Stimulated activated CD4-positive, alpha-beta T cell treated with anti-CD3 and anti-CD28 coated beads, Interleukin-4, amount 100 ng/mL, for 1 hour (primary cell): ENCODE measurements at regions not wholly inside any gene's neighbourhood (a gene's known extent, or its start where the extent isn't known, plus 50 kb on each side); places are given as distances from the start of the nearest gene placed in this dataset.
A peak's percentile ranks its signal among the peaks of the same experiment; 100 is the strongest.

Source experiments
- DNase-seq: peaks from one replicate; pipeline ENCODE4 v3.0.0-alpha.2; 2020

GRCh38 chr1:5312862-5313261, 658.5 kb downstream of the AJAP1 start:
- no peak for DNase-seq

GRCh38 chr1:5312293-5312674, 657.9 kb downstream of the AJAP1 start:
- DNase-seq: no peak

GRCh38 chr1:5311634-5312292, 657.4 kb downstream of the AJAP1 start:
- DNase-seq: no peak

GRCh38 chr1:5311147-5311546, 656.7 kb downstream of the AJAP1 start:
- DNase-seq: no peak

GRCh38 chr1:5308249-5308648, 653.8 kb downstream of the AJAP1 start:
- DNase-seq: no peak

- DNase-seq: no peak
These were observed 650.3 kb downstream of the AJAP1 start for GRCh38 chr1:5304702-5305101.

GRCh38 chr1:5298376-5298775, 644.0 kb downstream of the AJAP1 start:
- no peak for DNase-seq

- no peak for DNase-seq
These were observed 643.5 kb downstream of the AJAP1 start for GRCh38 chr1:5297886-5298239.

- no peak for DNase-seq
These were observed 642.9 kb downstream of the AJAP1 start for GRCh38 chr1:5297180-5297885.

- no peak for DNase-seq
These were observed 642.3 kb downstream of the AJAP1 start for GRCh38 chr1:5296557-5297179.

GRCh38 chr1:5296095-5296494, 641.7 kb downstream of the AJAP1 start:
- DNase-seq: no peak

GRCh38 chr1:5291889-5292288, 637.5 kb downstream of the AJAP1 start:
- DNase-seq: no peak

- DNase-seq: no peak
These were observed 633.1 kb downstream of the AJAP1 start for GRCh38 chr1:5287178-5288150.

GRCh38 chr1:5286244-5286643, 631.8 kb downstream of the AJAP1 start:
- peak; percentile 24 for DNase-seq

- no peak for DNase-seq
These were observed 620.1 kb downstream of the AJAP1 start for GRCh38 chr1:5274527-5274926.

GRCh38 chr1:5273280-5274003, 619.0 kb downstream of the AJAP1 start:
- DNase-seq: no peak

GRCh38 chr1:5272325-5272724, 617.9 kb downstream of the AJAP1 start:
- DNase-seq: no peak

- no peak for DNase-seq
These were observed 616.9 kb downstream of the AJAP1 start for GRCh38 chr1:5271264-5271663.

- no peak for DNase-seq
These were observed 615.5 kb downstream of the AJAP1 start for GRCh38 chr1:5269901-5270300.

GRCh38 chr1:5267603-5268235, 613.3 kb downstream of the AJAP1 start:
- no peak for DNase-seq

- no peak for DNase-seq
These were observed 611.1 kb downstream of the AJAP1 start for GRCh38 chr1:5265438-5266075.

- no peak for DNase-seq
These were observed 610.1 kb downstream of the AJAP1 start for GRCh38 chr1:5264476-5264875.
